Non-pigmented ciliary epithelial cell (primary cell): ENCODE measurements at regions not wholly inside any gene's neighbourhood (a gene's known extent, or its start where the extent isn't known, plus 50 kb on each side); places are given as distances from the start of the nearest gene placed in this dataset.
"Not testable (repeated sequence)": the region's sequence is repeated elsewhere in the genome, so short reads cannot be mapped to it uniquely, and the experiment has no call there.

ENCODE experiments used
- DNase-seq: peaks from one replicate; pipeline ENCODE4 v3.0.0-alpha.2; 2010; ENCODE audit warnings: low read depth

- no peak for DNase-seq
Observed at GRCh38 chr17:28247671-28248555, 71.1 kb upstream of the TMEM97 start.

GRCh38 chr17:28249706-28250105, 69.3 kb upstream of the TMEM97 start:
- no peak for DNase-seq

GRCh38 chr17:28252436-28252835, 66.6 kb upstream of the TMEM97 start:
- peak; percentile 18 for DNase-seq

- DNase-seq = no peak
Observed at GRCh38 chr17:28253663-28254062, 65.3 kb upstream of the TMEM97 start.

- DNase-seq = no peak
Observed at GRCh38 chr17:28255616-28256015, 63.4 kb upstream of the TMEM97 start.

- DNase-seq = no peak
Observed at GRCh38 chr17:28256370-28256769, 62.6 kb upstream of the TMEM97 start.

GRCh38 chr17:28256881-28257280, 62.1 kb upstream of the TMEM97 start:
- DNase-seq = no peak

- no peak for DNase-seq
Observed at GRCh38 chr17:28258347-28258887, 60.6 kb upstream of the TMEM97 start.

- no peak for DNase-seq
Observed at GRCh38 chr17:28261219-28261618, 57.8 kb upstream of the TMEM97 start.

- DNase-seq = not testable (repeated sequence)
Observed at GRCh38 chr17:28262123-28262745, 56.8 kb upstream of the TMEM97 start.

- DNase-seq = not testable (repeated sequence)
Observed at GRCh38 chr17:28264902-28265548, 54.0 kb upstream of the TMEM97 start.

GRCh38 chr17:28265856-28266546, 53.0 kb upstream of the TMEM97 start:
- DNase-seq = not testable (repeated sequence)

GRCh38 chr17:28266547-28266920, 52.5 kb upstream of the TMEM97 start:
- DNase-seq = not testable (repeated sequence)

- DNase-seq = not testable (repeated sequence)
Observed at GRCh38 chr17:28266926-28267719, 51.9 kb upstream of the TMEM97 start.

GRCh38 chr17:28267720-28268609, 51.0 kb upstream of the TMEM97 start:
- DNase-seq = no peak

GRCh38 chr17:28268610-28269313, 50.2 kb upstream of the TMEM97 start:
- DNase-seq = no peak
